WTC11 (cell line): ENCODE measurements at regions not wholly inside any gene's neighbourhood (a gene's known extent, or its start where the extent isn't known, plus 50 kb on each side); places are given as distances from the start of the nearest gene placed in this dataset.

Experiments
- ATAC-seq: fragments of 200-7000 bp; cut with Tn5 transposase; 2 replicates; pipeline ENCODE4 v1.10.0; 2021; ENCODE audit warnings: mild to moderate bottlenecking, moderate library complexity
- CTCF ChIA-PET: fragments of 300-600 bp; sonication (Branson Sonifier 250); formaldehyde crosslinking; loops from one replicate; lab custom pipeline; 2021; ENCODE audit warnings: antibody characterized with exemption; lab: Charles Lee
- POLR2A ChIA-PET: fragments of 350-600 bp; sonication (Branson Sonifier 250); formaldehyde crosslinking; loops from one replicate; lab custom pipeline; 2021; ENCODE audit warnings: antibody characterized with exemption; lab: Charles Lee
- DNase-seq: peaks from one replicate; pipeline ENCODE4 v3.0.0; 2021; ENCODE audit warnings: low spot score
- H3K27ac Mint-ChIP-seq: 2 replicates; pipeline ENCODE4 v1.8.0; 2021; ENCODE audit warnings: mixed read lengths
- H3K27me3 Mint-ChIP-seq: 2 replicates; pipeline ENCODE4 v1.8.0; 2021; ENCODE audit warnings: low read depth, mild to moderate bottlenecking, moderate library complexity, mixed read lengths
- H3K36me3 Mint-ChIP-seq: 2 replicates; pipeline ENCODE4 v1.8.0; 2021; ENCODE audit warnings: mixed read lengths
- H3K4me1 Mint-ChIP-seq: 2 replicates; pipeline ENCODE4 v1.8.0; 2022; ENCODE audit warnings: mixed read lengths
- H3K4me3 Mint-ChIP-seq: 2 replicates; pipeline ENCODE4 v1.8.0; 2021; ENCODE audit warnings: mild to moderate bottlenecking, moderate library complexity, mixed read lengths
- H3K9me3 Mint-ChIP-seq: 2 replicates; pipeline ENCODE4 v1.8.0; 2021; ENCODE audit warnings: mixed read lengths
- EMX1 ChIP-seq: fragments of 250-450 bp; sonication (Bioruptor Pico); IDR thresholded peaks from 2 replicates; pipeline ENCODE4 v1.8.0; 2021; ENCODE audit warnings: mild to moderate bottlenecking
- ESRRA ChIP-seq: sonication (generic); formaldehyde crosslinking; IDR thresholded peaks from 2 replicates; pipeline ENCODE4 v1.8.1; 2022; ENCODE audit warnings: mild to moderate bottlenecking, missing genetic modification reagents, borderline replicate concordance
- GRHL2 ChIP-seq: fragments of 250-450 bp; sonication (Bioruptor Pico); IDR thresholded peaks from 2 replicates; pipeline ENCODE4 v1.8.0; 2022; ENCODE audit warnings: mild to moderate bottlenecking, moderate library complexity; ENCODE audit not compliant: insufficient replicate concordance, severe bottlenecking
- JAZF1 ChIP-seq: fragments of 250-450 bp; sonication (Bioruptor Pico); IDR thresholded peaks from 2 replicates; pipeline ENCODE4 v1.9.0; 2021; ENCODE audit warnings: moderate library complexity, mild to moderate bottlenecking, inconsistent platforms
- JUN ChIP-seq: sonication (generic); formaldehyde crosslinking; IDR thresholded peaks from 2 replicates; pipeline ENCODE4 v1.8.0; 2023; ENCODE audit warnings: mild to moderate bottlenecking, missing genetic modification reagents
- RORB ChIP-seq: fragments of 250-450 bp; sonication (Bioruptor Pico); IDR thresholded peaks from 2 replicates; pipeline ENCODE4 v1.9.0; 2021; ENCODE audit warnings: mild to moderate bottlenecking
- SP1 ChIP-seq: sonication (generic); formaldehyde crosslinking; conservative IDR thresholded peaks from 2 replicates; pipeline ENCODE4 v1.8.1; 2022; ENCODE audit warnings: missing genetic modification reagents
- TEAD1 ChIP-seq: sonication (generic); formaldehyde crosslinking; IDR thresholded peaks from 2 replicates; pipeline ENCODE4 v1.8.0; 2022; ENCODE audit warnings: mild to moderate bottlenecking, missing genetic modification reagents
- TP53 ChIP-seq: sonication (generic); formaldehyde crosslinking; IDR thresholded peaks from 2 replicates; pipeline ENCODE4 v1.8.1; 2023; ENCODE audit warnings: mild to moderate bottlenecking, missing genetic modification reagents
- ZNF138 ChIP-seq: sonication (generic); formaldehyde crosslinking; conservative IDR thresholded peaks from 2 replicates; pipeline ENCODE4 v1.8.1; 2022; ENCODE audit warnings: mild to moderate bottlenecking, moderate library complexity, missing genetic modification reagents
- ZNF263 ChIP-seq: sonication (generic); formaldehyde crosslinking; IDR thresholded peaks from 2 replicates; pipeline ENCODE4 v1.8.1; 2022; ENCODE audit warnings: low read depth, mild to moderate bottlenecking, moderate library complexity, missing genetic modification reagents
- ZNF317 ChIP-seq: sonication (generic); formaldehyde crosslinking; IDR thresholded peaks from 2 replicates; pipeline ENCODE4 v1.8.1; 2023; ENCODE audit warnings: low read depth, mild to moderate bottlenecking, moderate library complexity, missing genetic modification reagents, borderline replicate concordance
- TF ChIP-seq, protein P1 (sequence below): fragments of 250-450 bp; sonication (Bioruptor Pico); IDR thresholded peaks from 2 replicates; pipeline ENCODE4 v1.9.0; 2021; ENCODE audit warnings: mild to moderate bottlenecking
- TF ChIP-seq, protein P2 (sequence below): sonication (generic); formaldehyde crosslinking; IDR thresholded peaks from 2 replicates; pipeline ENCODE4 v1.8.0; 2022; ENCODE audit warnings: mild to moderate bottlenecking, missing genetic modification reagents
- TF ChIP-seq, protein P3 (sequence below): sonication (generic); formaldehyde crosslinking; conservative IDR thresholded peaks from 2 replicates; pipeline ENCODE4 v1.8.1; 2022; ENCODE audit warnings: mild to moderate bottlenecking, missing genetic modification reagents
- TF ChIP-seq, protein P4 (sequence below): sonication (generic); formaldehyde crosslinking; IDR thresholded peaks from 2 replicates; pipeline ENCODE4 v1.8.0; 2023; ENCODE audit warnings: missing genetic modification reagents
- TF ChIP-seq, protein P5 (sequence below): sonication (generic); formaldehyde crosslinking; IDR thresholded peaks from 2 replicates; pipeline ENCODE4 v1.8.1; 2022; ENCODE audit warnings: low read depth, mild to moderate bottlenecking, moderate library complexity, missing genetic modification reagents, borderline replicate concordance
- TF ChIP-seq, protein P6 (sequence below): sonication (generic); formaldehyde crosslinking; IDR thresholded peaks from 2 replicates; pipeline ENCODE4 v1.8.1; 2023; ENCODE audit warnings: mild to moderate bottlenecking, missing genetic modification reagents
- TF ChIP-seq, protein P7 (sequence below): sonication (generic); formaldehyde crosslinking; IDR thresholded peaks from 2 replicates; pipeline ENCODE4 v1.8.0; 2023; ENCODE audit warnings: missing genetic modification reagents, mild to moderate bottlenecking, borderline replicate concordance
- TF ChIP-seq, protein P8 (sequence below): sonication (generic); formaldehyde crosslinking; IDR thresholded peaks from 2 replicates; pipeline ENCODE4 v1.8.1; 2023; ENCODE audit warnings: mild to moderate bottlenecking, missing genetic modification reagents, moderate library complexity
- TF ChIP-seq, protein P9 (sequence below): fragments of 250-450 bp; sonication (Bioruptor Pico); IDR thresholded peaks from 2 replicates; pipeline ENCODE4 v1.8.0; 2021; ENCODE audit warnings: mild to moderate bottlenecking

DNA sequence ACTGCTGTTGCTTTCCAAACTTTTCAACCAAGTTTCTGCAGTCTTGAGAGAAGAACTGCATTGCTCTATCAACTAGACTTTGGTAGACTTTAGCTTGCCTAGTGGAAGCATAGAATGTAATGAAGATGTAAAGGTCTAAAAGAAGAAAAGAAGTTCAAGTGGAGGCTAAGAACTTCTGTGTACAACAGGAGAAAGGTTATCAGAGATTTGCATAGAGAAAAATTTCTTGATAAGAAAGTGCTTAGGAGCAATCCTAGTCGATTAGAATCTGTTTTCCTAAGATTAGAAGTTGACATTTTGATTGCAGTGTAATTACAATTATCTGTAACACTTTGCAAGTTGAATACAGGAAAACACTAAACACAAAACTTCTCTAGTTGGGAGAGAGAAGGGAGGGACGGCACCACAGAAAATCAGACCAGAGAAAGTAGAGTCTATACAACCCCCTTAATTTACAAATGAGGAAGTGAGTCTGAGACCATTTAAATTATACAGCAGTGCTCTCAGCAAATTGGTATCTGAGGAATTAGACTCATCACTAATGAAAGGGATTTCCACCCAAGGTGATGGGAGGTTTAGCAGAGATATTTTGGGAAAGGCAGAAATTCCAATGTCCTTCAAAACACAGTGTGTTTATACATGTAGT is 194.3 kb upstream of the MARCKS start (continued):
- no peak for TF ChIP-seq JUN (CRISPR knock-in tag)
- TF ChIP-seq ZNF263 (CRISPR knock-in tag) = no peak
- TF ChIP-seq, protein P1, sequence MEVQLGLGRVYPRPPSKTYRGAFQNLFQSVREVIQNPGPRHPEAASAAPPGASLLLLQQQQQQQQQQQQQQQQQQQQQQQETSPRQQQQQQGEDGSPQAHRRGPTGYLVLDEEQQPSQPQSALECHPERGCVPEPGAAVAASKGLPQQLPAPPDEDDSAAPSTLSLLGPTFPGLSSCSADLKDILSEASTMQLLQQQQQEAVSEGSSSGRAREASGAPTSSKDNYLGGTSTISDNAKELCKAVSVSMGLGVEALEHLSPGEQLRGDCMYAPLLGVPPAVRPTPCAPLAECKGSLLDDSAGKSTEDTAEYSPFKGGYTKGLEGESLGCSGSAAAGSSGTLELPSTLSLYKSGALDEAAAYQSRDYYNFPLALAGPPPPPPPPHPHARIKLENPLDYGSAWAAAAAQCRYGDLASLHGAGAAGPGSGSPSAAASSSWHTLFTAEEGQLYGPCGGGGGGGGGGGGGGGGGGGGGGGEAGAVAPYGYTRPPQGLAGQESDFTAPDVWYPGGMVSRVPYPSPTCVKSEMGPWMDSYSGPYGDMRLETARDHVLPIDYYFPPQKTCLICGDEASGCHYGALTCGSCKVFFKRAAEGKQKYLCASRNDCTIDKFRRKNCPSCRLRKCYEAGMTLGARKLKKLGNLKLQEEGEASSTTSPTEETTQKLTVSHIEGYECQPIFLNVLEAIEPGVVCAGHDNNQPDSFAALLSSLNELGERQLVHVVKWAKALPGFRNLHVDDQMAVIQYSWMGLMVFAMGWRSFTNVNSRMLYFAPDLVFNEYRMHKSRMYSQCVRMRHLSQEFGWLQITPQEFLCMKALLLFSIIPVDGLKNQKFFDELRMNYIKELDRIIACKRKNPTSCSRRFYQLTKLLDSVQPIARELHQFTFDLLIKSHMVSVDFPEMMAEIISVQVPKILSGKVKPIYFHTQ (CRISPR knock-in tag) = no peak
- TF ChIP-seq, protein P2, sequence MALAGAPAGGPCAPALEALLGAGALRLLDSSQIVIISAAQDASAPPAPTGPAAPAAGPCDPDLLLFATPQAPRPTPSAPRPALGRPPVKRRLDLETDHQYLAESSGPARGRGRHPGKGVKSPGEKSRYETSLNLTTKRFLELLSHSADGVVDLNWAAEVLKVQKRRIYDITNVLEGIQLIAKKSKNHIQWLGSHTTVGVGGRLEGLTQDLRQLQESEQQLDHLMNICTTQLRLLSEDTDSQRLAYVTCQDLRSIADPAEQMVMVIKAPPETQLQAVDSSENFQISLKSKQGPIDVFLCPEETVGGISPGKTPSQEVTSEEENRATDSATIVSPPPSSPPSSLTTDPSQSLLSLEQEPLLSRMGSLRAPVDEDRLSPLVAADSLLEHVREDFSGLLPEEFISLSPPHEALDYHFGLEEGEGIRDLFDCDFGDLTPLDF (CRISPR knock-in tag) = no peak
- TF ChIP-seq, protein P3, sequence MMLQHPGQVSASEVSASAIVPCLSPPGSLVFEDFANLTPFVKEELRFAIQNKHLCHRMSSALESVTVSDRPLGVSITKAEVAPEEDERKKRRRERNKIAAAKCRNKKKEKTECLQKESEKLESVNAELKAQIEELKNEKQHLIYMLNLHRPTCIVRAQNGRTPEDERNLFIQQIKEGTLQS = no peak

DNA sequence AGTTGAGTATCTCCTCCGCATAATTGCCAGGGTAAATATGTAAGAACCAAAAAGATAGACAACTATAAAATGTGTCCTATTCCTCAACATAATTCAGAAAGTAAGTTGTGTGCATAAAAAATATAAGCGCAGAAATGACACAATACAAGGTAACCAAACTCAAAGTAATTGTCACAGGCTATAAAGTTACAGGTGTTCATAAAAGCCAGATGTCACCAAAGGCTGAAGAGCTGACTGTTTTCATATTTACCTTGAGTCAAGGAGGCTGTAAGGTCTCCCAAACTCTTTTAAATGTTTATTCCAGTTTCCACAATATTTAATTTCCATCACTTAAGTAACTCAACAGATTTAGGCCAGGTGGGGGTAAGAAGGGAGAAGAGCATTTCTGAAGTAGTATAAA is 192.2 kb upstream of the MARCKS start:
- ATAC-seq = no peak
- H3K36me3 Mint-ChIP-seq = no peaks in the 10 kb centered on the region
- no peaks in the 10 kb centered on the region for H3K27me3 Mint-ChIP-seq
- DNase-seq = no peak
- ChIA-PET POLR2A (interaction anchor here (0.7 kb wide), 1 partner anchor 162 kb away, joined by 13 read pairs; no protein-coding TSS in a partner anchor), CTCF (no interaction called here)
- peaks cover 5% of the 10 kb centered on the region for H3K4me1 Mint-ChIP-seq
- H3K9me3 Mint-ChIP-seq = no peaks in the 10 kb centered on the region
- H3K27ac Mint-ChIP-seq = no peak overlapping the region
- no peak overlapping the region for H3K4me3 Mint-ChIP-seq
- no peak for TF ChIP-seq ZNF263 (CRISPR knock-in tag)
- TF ChIP-seq, protein P4, sequence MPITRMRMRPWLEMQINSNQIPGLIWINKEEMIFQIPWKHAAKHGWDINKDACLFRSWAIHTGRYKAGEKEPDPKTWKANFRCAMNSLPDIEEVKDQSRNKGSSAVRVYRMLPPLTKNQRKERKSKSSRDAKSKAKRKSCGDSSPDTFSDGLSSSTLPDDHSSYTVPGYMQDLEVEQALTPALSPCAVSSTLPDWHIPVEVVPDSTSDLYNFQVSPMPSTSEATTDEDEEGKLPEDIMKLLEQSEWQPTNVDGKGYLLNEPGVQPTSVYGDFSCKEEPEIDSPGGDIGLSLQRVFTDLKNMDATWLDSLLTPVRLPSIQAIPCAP (CRISPR knock-in tag) = no peak
- TF ChIP-seq, protein P5, sequence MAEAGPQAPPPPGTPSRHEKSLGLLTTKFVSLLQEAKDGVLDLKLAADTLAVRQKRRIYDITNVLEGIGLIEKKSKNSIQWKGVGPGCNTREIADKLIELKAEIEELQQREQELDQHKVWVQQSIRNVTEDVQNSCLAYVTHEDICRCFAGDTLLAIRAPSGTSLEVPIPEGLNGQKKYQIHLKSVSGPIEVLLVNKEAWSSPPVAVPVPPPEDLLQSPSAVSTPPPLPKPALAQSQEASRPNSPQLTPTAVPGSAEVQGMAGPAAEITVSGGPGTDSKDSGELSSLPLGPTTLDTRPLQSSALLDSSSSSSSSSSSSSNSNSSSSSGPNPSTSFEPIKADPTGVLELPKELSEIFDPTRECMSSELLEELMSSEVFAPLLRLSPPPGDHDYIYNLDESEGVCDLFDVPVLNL (CRISPR knock-in tag) = no peak
- TF ChIP-seq, protein P6, sequence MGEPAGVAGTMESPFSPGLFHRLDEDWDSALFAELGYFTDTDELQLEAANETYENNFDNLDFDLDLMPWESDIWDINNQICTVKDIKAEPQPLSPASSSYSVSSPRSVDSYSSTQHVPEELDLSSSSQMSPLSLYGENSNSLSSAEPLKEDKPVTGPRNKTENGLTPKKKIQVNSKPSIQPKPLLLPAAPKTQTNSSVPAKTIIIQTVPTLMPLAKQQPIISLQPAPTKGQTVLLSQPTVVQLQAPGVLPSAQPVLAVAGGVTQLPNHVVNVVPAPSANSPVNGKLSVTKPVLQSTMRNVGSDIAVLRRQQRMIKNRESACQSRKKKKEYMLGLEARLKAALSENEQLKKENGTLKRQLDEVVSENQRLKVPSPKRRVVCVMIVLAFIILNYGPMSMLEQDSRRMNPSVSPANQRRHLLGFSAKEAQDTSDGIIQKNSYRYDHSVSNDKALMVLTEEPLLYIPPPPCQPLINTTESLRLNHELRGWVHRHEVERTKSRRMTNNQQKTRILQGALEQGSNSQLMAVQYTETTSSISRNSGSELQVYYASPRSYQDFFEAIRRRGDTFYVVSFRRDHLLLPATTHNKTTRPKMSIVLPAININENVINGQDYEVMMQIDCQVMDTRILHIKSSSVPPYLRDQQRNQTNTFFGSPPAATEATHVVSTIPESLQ (CRISPR knock-in tag) = no peak
- no peak for TF ChIP-seq EMX1 (CRISPR knock-in tag)
- TF ChIP-seq SP1 (CRISPR knock-in tag) = no peak
- TF ChIP-seq GRHL2 = no peak
- TF ChIP-seq JAZF1 (CRISPR knock-in tag) = no peak
- TF ChIP-seq, protein P7, sequence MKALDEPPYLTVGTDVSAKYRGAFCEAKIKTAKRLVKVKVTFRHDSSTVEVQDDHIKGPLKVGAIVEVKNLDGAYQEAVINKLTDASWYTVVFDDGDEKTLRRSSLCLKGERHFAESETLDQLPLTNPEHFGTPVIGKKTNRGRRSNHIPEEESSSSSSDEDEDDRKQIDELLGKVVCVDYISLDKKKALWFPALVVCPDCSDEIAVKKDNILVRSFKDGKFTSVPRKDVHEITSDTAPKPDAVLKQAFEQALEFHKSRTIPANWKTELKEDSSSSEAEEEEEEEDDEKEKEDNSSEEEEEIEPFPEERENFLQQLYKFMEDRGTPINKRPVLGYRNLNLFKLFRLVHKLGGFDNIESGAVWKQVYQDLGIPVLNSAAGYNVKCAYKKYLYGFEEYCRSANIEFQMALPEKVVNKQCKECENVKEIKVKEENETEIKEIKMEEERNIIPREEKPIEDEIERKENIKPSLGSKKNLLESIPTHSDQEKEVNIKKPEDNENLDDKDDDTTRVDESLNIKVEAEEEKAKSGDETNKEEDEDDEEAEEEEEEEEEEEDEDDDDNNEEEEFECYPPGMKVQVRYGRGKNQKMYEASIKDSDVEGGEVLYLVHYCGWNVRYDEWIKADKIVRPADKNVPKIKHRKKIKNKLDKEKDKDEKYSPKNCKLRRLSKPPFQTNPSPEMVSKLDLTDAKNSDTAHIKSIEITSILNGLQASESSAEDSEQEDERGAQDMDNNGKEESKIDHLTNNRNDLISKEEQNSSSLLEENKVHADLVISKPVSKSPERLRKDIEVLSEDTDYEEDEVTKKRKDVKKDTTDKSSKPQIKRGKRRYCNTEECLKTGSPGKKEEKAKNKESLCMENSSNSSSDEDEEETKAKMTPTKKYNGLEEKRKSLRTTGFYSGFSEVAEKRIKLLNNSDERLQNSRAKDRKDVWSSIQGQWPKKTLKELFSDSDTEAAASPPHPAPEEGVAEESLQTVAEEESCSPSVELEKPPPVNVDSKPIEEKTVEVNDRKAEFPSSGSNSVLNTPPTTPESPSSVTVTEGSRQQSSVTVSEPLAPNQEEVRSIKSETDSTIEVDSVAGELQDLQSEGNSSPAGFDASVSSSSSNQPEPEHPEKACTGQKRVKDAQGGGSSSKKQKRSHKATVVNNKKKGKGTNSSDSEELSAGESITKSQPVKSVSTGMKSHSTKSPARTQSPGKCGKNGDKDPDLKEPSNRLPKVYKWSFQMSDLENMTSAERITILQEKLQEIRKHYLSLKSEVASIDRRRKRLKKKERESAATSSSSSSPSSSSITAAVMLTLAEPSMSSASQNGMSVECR (CRISPR knock-in tag) = no peak
- TF ChIP-seq TP53 = no peak
- no peak for TF ChIP-seq RORB (CRISPR knock-in tag)
- no peak for TF ChIP-seq ZNF138 (CRISPR knock-in tag)
- TF ChIP-seq ESRRA (CRISPR knock-in tag) = no peak
- TF ChIP-seq, protein P8, sequence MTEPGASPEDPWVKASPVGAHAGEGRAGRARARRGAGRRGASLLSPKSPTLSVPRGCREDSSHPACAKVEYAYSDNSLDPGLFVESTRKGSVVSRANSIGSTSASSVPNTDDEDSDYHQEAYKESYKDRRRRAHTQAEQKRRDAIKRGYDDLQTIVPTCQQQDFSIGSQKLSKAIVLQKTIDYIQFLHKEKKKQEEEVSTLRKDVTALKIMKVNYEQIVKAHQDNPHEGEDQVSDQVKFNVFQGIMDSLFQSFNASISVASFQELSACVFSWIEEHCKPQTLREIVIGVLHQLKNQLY (CRISPR knock-in tag) = no peak
- TF ChIP-seq, protein P9, sequence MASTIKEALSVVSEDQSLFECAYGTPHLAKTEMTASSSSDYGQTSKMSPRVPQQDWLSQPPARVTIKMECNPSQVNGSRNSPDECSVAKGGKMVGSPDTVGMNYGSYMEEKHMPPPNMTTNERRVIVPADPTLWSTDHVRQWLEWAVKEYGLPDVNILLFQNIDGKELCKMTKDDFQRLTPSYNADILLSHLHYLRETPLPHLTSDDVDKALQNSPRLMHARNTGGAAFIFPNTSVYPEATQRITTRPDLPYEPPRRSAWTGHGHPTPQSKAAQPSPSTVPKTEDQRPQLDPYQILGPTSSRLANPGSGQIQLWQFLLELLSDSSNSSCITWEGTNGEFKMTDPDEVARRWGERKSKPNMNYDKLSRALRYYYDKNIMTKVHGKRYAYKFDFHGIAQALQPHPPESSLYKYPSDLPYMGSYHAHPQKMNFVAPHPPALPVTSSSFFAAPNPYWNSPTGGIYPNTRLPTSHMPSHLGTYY (CRISPR knock-in tag) = no peak
- no peak for TF ChIP-seq TEAD1
- no peak for TF ChIP-seq ZNF317
